HEK293 (cell line): ENCODE measurements at regions not wholly inside any gene's neighbourhood (a gene's known extent, or its start where the extent isn't known, plus 50 kb on each side); places are given as distances from the start of the nearest gene placed in this dataset.

Experiments
- CTCF ChIA-PET: fragments of 350-600 bp; formaldehyde crosslinking; extraction: SDS; loops from one replicate; lab custom pipeline; 2021; ENCODE audit warnings: antibody characterized with exemption; lab: Yijun Ruan, JAX
- POLR2A ChIA-PET: fragments of 300-600 bp; formaldehyde crosslinking; extraction: SDS; loops from one replicate; lab custom pipeline; 2020; ENCODE audit warnings: antibody characterized with exemption, inconsistent platforms; lab: Yijun Ruan, JAX
- H3K27ac ChIP-seq: fragments of 200-500 bp; sonication (Bioruptor generic); 2 replicates; pipeline ENCODE4 v1.5.1; 2014; ENCODE audit warnings: low read depth, low read length, control low read depth, inconsistent platforms; ENCODE audit errors: extremely low read depth
- H3K36me3 ChIP-seq, 2 experiments: fragments of 200-500 bp in 1 of 2; sonication (Bioruptor generic) in 1 of 2; 1 replicate in 1 of 2; 2 replicates in 1 of 2; pipeline ENCODE4 v1.5.1; 2014 to 2017; ENCODE audit warnings: inconsistent platforms in 2 of 2, low read length in 2 of 2; ENCODE audit not compliant: control insufficient read depth in 2 of 2, insufficient read depth in 1 of 2
- H3K4me1 ChIP-seq: fragments of 200-500 bp; sonication (Bioruptor generic); 2 replicates; pipeline ENCODE4 v1.5.1; 2014; ENCODE audit warnings: mild to moderate bottlenecking, low read length, inconsistent platforms; ENCODE audit not compliant: control insufficient read depth, insufficient read depth
- H3K4me3 ChIP-seq: 2 replicates; pipeline ENCODE4 v1.5.1; 2011; ENCODE audit warnings: low read depth, mild to moderate bottlenecking, control low read depth, low read length, moderate library complexity
- H3K9me3 ChIP-seq: fragments of 200-500 bp; sonication (Bioruptor generic); 2 replicates; pipeline ENCODE4 v1.5.1; 2014; ENCODE audit warnings: low read depth, low read length, inconsistent platforms; ENCODE audit not compliant: control insufficient read depth, insufficient read depth
- GLI4 ChIP-seq: fragments of 450-650 bp; formaldehyde crosslinking; IDR thresholded peaks from 2 replicates; pipeline ENCODE4 v1.5.1; 2016; ENCODE audit warnings: missing biosample characterization, missing genetic modification characterization
- GLIS2 ChIP-seq: fragments of 450-650 bp; formaldehyde crosslinking; IDR thresholded peaks from 2 replicates; pipeline ENCODE4 v1.5.1; 2016; ENCODE audit warnings: missing biosample characterization, missing genetic modification characterization
- HOXD13 ChIP-seq: sonication (generic); formaldehyde crosslinking; IDR thresholded peaks from 2 replicates; pipeline ENCODE4 v1.8.0; 2022; ENCODE audit warnings: missing genetic modification reagents, borderline replicate concordance
- IKZF3 ChIP-seq: fragments of 450-650 bp; IDR thresholded peaks from 2 replicates; pipeline ENCODE4 v1.5.0; 2018; ENCODE audit warnings: missing biosample characterization, mild to moderate bottlenecking, missing genetic modification characterization, moderate library complexity
- KLF9 ChIP-seq: fragments of 450-650 bp; formaldehyde crosslinking; IDR thresholded peaks from 2 replicates; pipeline ENCODE4 v1.5.1; 2016; ENCODE audit warnings: missing biosample characterization, missing genetic modification characterization, low read depth
- SALL2 ChIP-seq: fragments of 450-650 bp; formaldehyde crosslinking; IDR thresholded peaks from 2 replicates; pipeline ENCODE4 v1.5.0; 2017; ENCODE audit warnings: missing biosample characterization, mild to moderate bottlenecking, missing genetic modification characterization, borderline replicate concordance
- ZNF132 ChIP-seq: fragments of 450-650 bp; formaldehyde crosslinking; IDR thresholded peaks from 2 replicates; pipeline ENCODE4 v1.5.1; 2017; ENCODE audit warnings: missing biosample characterization, missing genetic modification characterization, borderline replicate concordance
- ZNF16 ChIP-seq: fragments of 450-650 bp; formaldehyde crosslinking; IDR thresholded peaks from 2 replicates; pipeline ENCODE4 v1.5.1; 2016; ENCODE audit warnings: low read depth, missing biosample characterization, missing genetic modification characterization
- ZNF248 ChIP-seq: fragments of 450-650 bp; formaldehyde crosslinking; IDR thresholded peaks from 2 replicates; pipeline ENCODE4 v1.5.1; 2017; ENCODE audit warnings: missing biosample characterization, missing genetic modification characterization
- ZNF266 ChIP-seq: fragments of 450-650 bp; formaldehyde crosslinking; IDR thresholded peaks from 2 replicates; pipeline ENCODE4 v1.5.1; 2016; ENCODE audit warnings: missing biosample characterization, missing genetic modification characterization, low read depth
- ZNF292 ChIP-seq: fragments of 450-650 bp; formaldehyde crosslinking; IDR thresholded peaks from 2 replicates; pipeline ENCODE4 v1.5.1; 2016; ENCODE audit warnings: low read depth, missing biosample characterization, missing genetic modification characterization, borderline replicate concordance
- ZNF302 ChIP-seq: fragments of 450-650 bp; formaldehyde crosslinking; IDR thresholded peaks from 2 replicates; pipeline ENCODE4 v1.5.1; 2016; ENCODE audit warnings: missing biosample characterization, missing genetic modification characterization, low read depth
- ZNF311 ChIP-seq: fragments of 450-650 bp; formaldehyde crosslinking; IDR thresholded peaks from 2 replicates; pipeline ENCODE4 v1.5.1; 2017; ENCODE audit warnings: missing biosample characterization, missing genetic modification characterization, borderline replicate concordance
- ZNF394 ChIP-seq: fragments of 450-650 bp; formaldehyde crosslinking; IDR thresholded peaks from 2 replicates; pipeline ENCODE4 v1.5.1; 2016; ENCODE audit warnings: missing biosample characterization, missing genetic modification characterization, mild to moderate bottlenecking, moderate library complexity, borderline replicate concordance
- ZNF555 ChIP-seq: fragments of 450-650 bp; formaldehyde crosslinking; conservative IDR thresholded peaks from 2 replicates; pipeline ENCODE4 v1.5.1; 2017; ENCODE audit warnings: missing biosample characterization, mild to moderate bottlenecking, missing genetic modification characterization, inconsistent platforms
- ZNF623 ChIP-seq: fragments of 450-650 bp; formaldehyde crosslinking; IDR thresholded peaks from 2 replicates; pipeline ENCODE4 v1.5.1; 2016; ENCODE audit warnings: missing biosample characterization, missing genetic modification characterization
- TF ChIP-seq, protein P1 (sequence below): fragments of 450-650 bp; formaldehyde crosslinking; IDR thresholded peaks from 2 replicates; pipeline ENCODE4 v1.5.1; 2016; ENCODE audit warnings: missing biosample characterization, missing genetic modification characterization
- TF ChIP-seq, protein P2 (sequence below): fragments of 450-650 bp; formaldehyde crosslinking; IDR thresholded peaks from 2 replicates; pipeline ENCODE4; 2016; ENCODE audit warnings: missing biosample characterization, missing genetic modification characterization
- TF ChIP-seq, protein P3 (sequence below): fragments of 450-650 bp; formaldehyde crosslinking; IDR thresholded peaks from 2 replicates; pipeline ENCODE4 v1.5.1; 2016; ENCODE audit warnings: missing biosample characterization, missing genetic modification characterization
- TF ChIP-seq, protein P4 (sequence below): fragments of 450-650 bp; formaldehyde crosslinking; IDR thresholded peaks from 2 replicates; pipeline ENCODE4 v1.5.1; 2016; ENCODE audit warnings: missing biosample characterization, missing genetic modification characterization
- TF ChIP-seq, protein P5 (sequence below): fragments of 450-650 bp; formaldehyde crosslinking; IDR thresholded peaks from 2 replicates; pipeline ENCODE4 v1.5.1; 2016; ENCODE audit warnings: missing biosample characterization, missing genetic modification characterization

DNA sequence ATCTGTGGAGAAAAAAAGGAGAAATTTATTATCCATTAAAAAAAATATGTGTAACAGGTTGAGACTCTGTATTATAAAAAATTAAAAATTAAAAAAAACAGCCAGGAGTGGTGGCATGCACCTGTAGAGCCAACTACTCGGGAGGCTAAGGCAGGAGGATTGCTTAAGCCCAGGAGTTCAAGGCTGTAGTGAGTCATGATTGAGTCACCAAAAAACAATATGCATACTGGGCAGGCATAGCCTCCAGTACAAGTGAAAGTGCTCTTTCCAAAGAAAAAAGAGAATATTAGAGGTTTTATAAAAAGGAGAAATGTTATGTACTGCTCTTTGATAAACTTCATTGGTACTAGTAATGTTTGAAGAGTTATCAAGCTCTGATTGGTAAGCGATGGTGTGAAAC lies 647.1 kb upstream of the ZWINT start:
- ChIA-PET POLR2A (no interaction called here), CTCF (no interaction called here)
- Histone ChIP-seq H3K27ac (no peak overlapping the region), H3K4me1 (no peaks in the 10 kb centered on the region), H3K36me3 (no peaks in the 10 kb centered on the region), H3K9me3 (no peaks in the 10 kb centered on the region), H3K4me3 (no peak overlapping the region)
- TF ChIP-seq, protein P1, sequence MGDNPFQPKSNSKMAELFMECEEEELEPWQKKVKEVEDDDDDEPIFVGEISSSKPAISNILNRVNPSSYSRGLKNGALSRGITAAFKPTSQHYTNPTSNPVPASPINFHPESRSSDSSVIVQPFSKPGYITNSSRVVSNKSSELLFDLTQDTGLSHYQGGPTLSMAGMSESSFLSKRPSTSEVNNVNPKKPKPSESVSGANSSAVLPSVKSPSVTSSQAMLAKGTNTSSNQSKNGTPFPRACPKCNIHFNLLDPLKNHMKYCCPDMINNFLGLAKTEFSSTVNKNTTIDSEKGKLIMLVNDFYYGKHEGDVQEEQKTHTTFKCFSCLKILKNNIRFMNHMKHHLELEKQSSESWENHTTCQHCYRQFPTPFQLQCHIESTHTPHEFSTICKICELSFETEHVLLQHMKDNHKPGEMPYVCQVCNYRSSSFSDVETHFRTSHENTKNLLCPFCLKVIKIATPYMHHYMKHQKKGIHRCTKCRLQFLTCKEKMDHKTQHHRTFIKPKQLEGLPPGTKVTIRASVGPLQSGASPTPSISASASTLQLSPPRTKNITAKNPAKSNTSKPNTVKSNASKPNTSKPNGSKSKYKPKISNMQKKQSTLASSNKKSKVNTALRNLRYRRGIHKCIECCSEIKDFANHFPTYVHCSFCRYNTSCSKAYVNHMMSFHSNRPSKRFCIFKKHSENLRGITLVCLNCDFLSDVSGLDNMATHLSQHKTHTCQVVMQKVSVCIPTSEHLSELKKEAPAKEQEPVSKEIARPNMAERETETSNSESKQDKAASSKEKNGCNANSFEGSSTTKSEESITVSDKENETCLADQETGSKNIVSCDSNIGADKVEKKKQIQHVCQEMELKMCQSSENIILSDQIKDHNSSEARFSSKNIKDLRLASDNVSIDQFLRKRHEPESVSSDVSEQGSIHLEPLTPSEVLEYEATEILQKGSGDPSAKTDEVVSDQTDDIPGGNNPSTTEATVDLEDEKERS (tag by site-specific recombination) = no peak

DNA sequence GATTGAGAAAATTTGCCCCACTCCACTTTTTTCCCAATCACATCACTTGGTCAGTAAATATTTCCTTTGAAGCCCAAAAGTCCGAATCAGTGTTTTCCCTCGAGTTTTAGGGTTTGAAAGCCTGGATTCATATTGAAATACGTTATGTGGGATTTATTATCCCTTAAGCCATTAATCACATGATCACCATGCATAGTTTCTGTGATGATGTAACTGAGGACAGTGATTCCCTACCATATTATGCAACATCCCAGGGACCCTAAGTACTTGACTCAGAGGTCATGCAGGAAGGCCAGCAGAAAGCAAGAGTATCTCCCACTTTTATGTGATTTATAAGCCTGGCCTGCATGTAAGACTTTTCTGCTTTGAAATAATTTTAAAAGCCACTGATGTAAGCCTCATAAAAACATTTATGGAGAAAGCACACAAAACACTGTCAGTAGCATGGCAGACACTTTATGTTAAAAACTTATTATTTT lies 630.6 kb upstream of the ZWINT start:
- CTCF ChIA-PET = no interaction called here
- TF ChIP-seq, protein P2, sequence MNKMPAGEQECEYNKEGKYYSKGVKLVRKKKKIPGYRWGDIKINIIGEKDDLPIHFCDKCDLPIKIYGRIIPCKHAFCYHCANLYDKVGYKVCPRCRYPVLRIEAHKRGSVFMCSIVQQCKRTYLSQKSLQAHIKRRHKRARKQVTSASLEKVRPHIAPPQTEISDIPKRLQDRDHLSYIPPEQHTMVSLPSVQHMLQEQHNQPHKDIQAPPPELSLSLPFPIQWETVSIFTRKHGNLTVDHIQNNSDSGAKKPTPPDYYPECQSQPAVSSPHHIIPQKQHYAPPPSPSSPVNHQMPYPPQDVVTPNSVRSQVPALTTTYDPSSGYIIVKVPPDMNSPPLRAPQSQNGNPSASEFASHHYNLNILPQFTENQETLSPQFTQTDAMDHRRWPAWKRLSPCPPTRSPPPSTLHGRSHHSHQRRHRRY (tag by site-specific recombination) = no peak
- TF ChIP-seq, protein P3, sequence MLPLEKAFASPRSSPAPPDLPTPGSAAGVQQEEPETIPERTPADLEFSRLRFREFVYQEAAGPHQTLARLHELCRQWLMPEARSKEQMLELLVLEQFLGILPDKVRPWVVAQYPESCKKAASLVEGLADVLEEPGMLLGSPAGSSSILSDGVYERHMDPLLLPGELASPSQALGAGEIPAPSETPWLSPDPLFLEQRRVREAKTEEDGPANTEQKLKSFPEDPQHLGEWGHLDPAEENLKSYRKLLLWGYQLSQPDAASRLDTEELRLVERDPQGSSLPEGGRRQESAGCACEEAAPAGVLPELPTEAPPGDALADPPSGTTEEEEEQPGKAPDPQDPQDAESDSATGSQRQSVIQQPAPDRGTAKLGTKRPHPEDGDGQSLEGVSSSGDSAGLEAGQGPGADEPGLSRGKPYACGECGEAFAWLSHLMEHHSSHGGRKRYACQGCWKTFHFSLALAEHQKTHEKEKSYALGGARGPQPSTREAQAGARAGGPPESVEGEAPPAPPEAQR (tag by site-specific recombination) = no peak
- TF ChIP-seq, protein P4, sequence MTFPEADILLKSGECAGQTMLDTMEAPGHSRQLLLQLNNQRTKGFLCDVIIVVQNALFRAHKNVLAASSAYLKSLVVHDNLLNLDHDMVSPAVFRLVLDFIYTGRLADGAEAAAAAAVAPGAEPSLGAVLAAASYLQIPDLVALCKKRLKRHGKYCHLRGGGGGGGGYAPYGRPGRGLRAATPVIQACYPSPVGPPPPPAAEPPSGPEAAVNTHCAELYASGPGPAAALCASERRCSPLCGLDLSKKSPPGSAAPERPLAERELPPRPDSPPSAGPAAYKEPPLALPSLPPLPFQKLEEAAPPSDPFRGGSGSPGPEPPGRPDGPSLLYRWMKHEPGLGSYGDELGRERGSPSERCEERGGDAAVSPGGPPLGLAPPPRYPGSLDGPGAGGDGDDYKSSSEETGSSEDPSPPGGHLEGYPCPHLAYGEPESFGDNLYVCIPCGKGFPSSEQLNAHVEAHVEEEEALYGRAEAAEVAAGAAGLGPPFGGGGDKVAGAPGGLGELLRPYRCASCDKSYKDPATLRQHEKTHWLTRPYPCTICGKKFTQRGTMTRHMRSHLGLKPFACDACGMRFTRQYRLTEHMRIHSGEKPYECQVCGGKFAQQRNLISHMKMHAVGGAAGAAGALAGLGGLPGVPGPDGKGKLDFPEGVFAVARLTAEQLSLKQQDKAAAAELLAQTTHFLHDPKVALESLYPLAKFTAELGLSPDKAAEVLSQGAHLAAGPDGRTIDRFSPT (tag by site-specific recombination) = no peak
- no peak for TF ChIP-seq ZNF16 (tag by site-specific recombination)
- TF ChIP-seq GLIS2 = no peak
- no peak for TF ChIP-seq ZNF266 (tag by site-specific recombination)
- no peak for TF ChIP-seq ZNF311
- no peak for TF ChIP-seq SALL2 (tag by site-specific recombination)
- no peak for TF ChIP-seq GLI4 (tag by site-specific recombination)
- TF ChIP-seq HOXD13 = no peak
- no peak for TF ChIP-seq ZNF132 (tag by site-specific recombination)
- TF ChIP-seq ZNF292 = no peak
- TF ChIP-seq ZNF623 (tag by site-specific recombination) = no peak
- no peaks in the 10 kb centered on the region for H3K4me1 ChIP-seq

DNA sequence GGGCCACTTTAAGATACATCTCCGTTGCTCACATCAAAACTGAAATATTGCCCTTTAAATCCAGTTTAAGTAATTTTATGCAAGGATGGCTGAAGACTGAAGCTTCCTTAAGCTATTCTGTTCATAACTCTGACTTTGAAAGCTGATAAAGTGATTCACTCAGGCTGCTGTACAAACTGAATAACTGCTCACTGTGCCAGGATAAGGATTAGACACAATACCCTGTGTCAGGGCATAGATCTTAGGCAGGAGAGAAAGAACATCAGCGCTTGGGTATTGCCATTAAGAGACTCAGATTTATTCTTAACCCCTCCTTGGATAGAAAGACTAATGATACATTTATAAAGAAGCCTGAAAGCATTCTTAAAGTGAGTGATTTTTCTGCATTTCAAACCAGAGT lies 614.5 kb upstream of the ZWINT start:
- POLR2A ChIA-PET = no interaction called here
- CTCF ChIA-PET = no interaction called here
- H3K9me3 ChIP-seq = no peaks in the 10 kb centered on the region
- no peak overlapping the region for H3K4me3 ChIP-seq
- H3K36me3 ChIP-seq = no peaks in the 10 kb centered on the region
- H3K27ac ChIP-seq = no peak overlapping the region
- H3K4me1 ChIP-seq = no peaks in the 10 kb centered on the region
- TF ChIP-seq, protein P5, sequence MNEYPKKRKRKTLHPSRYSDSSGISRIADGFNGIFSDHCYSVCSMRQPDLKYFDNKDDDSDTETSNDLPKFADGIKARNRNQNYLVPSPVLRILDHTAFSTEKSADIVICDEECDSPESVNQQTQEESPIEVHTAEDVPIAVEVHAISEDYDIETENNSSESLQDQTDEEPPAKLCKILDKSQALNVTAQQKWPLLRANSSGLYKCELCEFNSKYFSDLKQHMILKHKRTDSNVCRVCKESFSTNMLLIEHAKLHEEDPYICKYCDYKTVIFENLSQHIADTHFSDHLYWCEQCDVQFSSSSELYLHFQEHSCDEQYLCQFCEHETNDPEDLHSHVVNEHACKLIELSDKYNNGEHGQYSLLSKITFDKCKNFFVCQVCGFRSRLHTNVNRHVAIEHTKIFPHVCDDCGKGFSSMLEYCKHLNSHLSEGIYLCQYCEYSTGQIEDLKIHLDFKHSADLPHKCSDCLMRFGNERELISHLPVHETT (tag by site-specific recombination) = no peak
- TF ChIP-seq ZNF302 = no peak
- TF ChIP-seq ZNF248 (tag by site-specific recombination) = no peak
- no peak for TF ChIP-seq KLF9
- TF ChIP-seq ZNF555 (tag by site-specific recombination) = no peak
- no peak for TF ChIP-seq ZNF394
- TF ChIP-seq IKZF3 = no peak

More for the DNA sequence above, 630.6 kb upstream of the ZWINT start:
- Histone ChIP-seq H3K4me3 (no peak overlapping the region), H3K36me3 (no peaks in the 10 kb centered on the region), H3K9me3 (no peaks in the 10 kb centered on the region), H3K27ac (no peak overlapping the region)
- POLR2A ChIA-PET = no interaction called here
